SK-N-MC (cell line): ENCODE measurements at regions not wholly inside any gene's neighbourhood (a gene's known extent, or its start where the extent isn't known, plus 50 kb on each side); places are given as distances from the start of the nearest gene placed in this dataset.

Experiments
- DNase-seq: peaks from one replicate; pipeline ENCODE4 v3.0.0-alpha.2; 2011; ENCODE audit warnings: low read depth, low spot score
- H3K27ac ChIP-seq: fragments of 200-600 bp; sonication (generic); 2 replicates; pipeline ENCODE4 v1.5.1; 2016; ENCODE audit warnings: mixed run types
- H3K36me3 ChIP-seq: fragments of 200-600 bp; sonication (generic); 2 replicates; pipeline ENCODE4 v1.6.1; 2017; ENCODE audit warnings: antibody characterized with exemption, low read length, mixed read lengths; ENCODE audit not compliant: insufficient read depth
- H3K4me3 ChIP-seq: fragments of 200-600 bp; sonication (generic); 2 replicates; pipeline ENCODE4 v1.5.1; 2016
- H3K9ac ChIP-seq: fragments of 200-600 bp; sonication (generic); 2 replicates; pipeline ENCODE4 v1.8.0; 2017; ENCODE audit warnings: mixed run types, mixed read lengths; ENCODE audit not compliant: insufficient read length
- H3K9me3 ChIP-seq: fragments of 200-600 bp; sonication (generic); 2 replicates; pipeline ENCODE4 v1.6.1; 2017; ENCODE audit warnings: low read depth, mild to moderate bottlenecking, antibody characterized with exemption, low read length, moderate library complexity, mixed read lengths
- EZH2 ChIP-seq: fragments of 200-600 bp; sonication (generic); IDR thresholded peaks from one replicate; pipeline ENCODE4 v1.6.1; 2017; ENCODE audit warnings: antibody characterized with exemption
- FOXP2 ChIP-seq: optimal IDR thresholded peaks from 2 replicates; pipeline ENCODE3; 2011; ENCODE audit warnings: mild to moderate bottlenecking, moderate library complexity; ENCODE audit not compliant: insufficient read depth; ENCODE audit errors: extremely low read length, control extremely low read depth
- POLR2AphosphoS5 ChIP-seq: IDR thresholded peaks from 2 replicates; pipeline ENCODE4 v1.6.1; 2012; ENCODE audit warnings: mild to moderate bottlenecking, low read depth, low read length, borderline replicate concordance

GRCh38 chr18:66778048-66778447 lies 174.2 kb upstream of the CDH19 start:
- Histone ChIP-seq H3K27ac (no peak overlapping the region), H3K9ac (no peak overlapping the region), H3K9me3 (no peaks in the 10 kb centered on the region), H3K4me3 (no peak overlapping the region), H3K36me3 (no peaks in the 10 kb centered on the region)
- TF ChIP-seq FOXP2 (no peak), EZH2 (no peak), POLR2AphosphoS5 (no peak)
- no peak for DNase-seq

GRCh38 chr18:66769375-66769774 lies 165.5 kb upstream of the CDH19 start:
- DNase-seq: no peak
- TF ChIP-seq FOXP2: no peak
- TF ChIP-seq POLR2AphosphoS5: no peak
- no peak for TF ChIP-seq EZH2
- no peak overlapping the region for H3K4me3 ChIP-seq
- no peak overlapping the region for H3K9ac ChIP-seq
- H3K9me3 ChIP-seq: no peaks in the 10 kb centered on the region
- no peak overlapping the region for H3K27ac ChIP-seq
- H3K36me3 ChIP-seq: no peaks in the 10 kb centered on the region

DNA sequence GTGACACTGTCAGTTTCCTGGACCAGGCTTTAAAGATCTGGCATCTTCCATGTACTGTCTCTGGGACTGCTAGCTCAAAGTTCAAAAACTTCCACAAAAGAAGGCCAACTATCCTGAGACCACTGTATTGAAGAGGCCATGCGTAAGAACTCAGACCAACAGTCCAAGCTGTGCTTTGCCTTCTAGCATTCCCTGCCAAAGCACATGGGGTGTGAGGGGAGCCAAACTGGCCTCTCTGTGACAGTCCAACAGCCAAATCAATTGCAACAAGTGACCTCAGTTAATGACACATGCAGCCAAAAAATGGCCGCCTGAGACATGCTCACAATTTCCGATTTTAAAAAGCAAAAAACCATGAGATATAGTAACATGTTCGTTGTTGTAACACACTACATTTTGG lies 160.3 kb upstream of the CDH19 start:
- Histone ChIP-seq H3K4me3 (no peak overlapping the region), H3K27ac (no peak overlapping the region), H3K9me3 (no peaks in the 10 kb centered on the region), H3K36me3 (no peaks in the 10 kb centered on the region), H3K9ac (no peak overlapping the region)
- TF ChIP-seq EZH2 (no peak), FOXP2 (no peak), POLR2AphosphoS5 (no peak)
- no peak for DNase-seq

DNA sequence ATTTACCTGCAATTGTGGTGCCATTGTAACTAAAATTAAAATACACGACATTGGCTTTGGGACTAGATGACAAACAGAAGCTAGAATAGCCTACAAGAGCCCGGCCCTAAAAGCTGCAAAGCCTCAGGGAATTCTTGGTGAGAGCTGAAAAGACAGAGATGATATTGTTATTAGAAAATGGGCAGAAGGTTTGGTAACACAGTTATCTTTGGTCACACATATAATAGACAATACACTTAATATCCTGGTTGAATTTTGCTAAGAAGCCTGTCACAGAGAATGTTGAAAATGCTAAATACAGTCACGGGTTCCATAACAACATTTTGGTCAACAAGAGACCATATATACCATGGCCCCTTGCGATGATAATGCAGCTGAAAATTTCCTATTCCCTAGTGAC lies 157.3 kb upstream of the CDH19 start:
- no peak for DNase-seq
- Histone ChIP-seq H3K9ac (no peak overlapping the region), H3K4me3 (no peak overlapping the region), H3K27ac (no peak overlapping the region), H3K36me3 (no peaks in the 10 kb centered on the region), H3K9me3 (no peaks in the 10 kb centered on the region)
- TF ChIP-seq EZH2 (no peak), FOXP2 (no peak), POLR2AphosphoS5 (no peak)

DNA sequence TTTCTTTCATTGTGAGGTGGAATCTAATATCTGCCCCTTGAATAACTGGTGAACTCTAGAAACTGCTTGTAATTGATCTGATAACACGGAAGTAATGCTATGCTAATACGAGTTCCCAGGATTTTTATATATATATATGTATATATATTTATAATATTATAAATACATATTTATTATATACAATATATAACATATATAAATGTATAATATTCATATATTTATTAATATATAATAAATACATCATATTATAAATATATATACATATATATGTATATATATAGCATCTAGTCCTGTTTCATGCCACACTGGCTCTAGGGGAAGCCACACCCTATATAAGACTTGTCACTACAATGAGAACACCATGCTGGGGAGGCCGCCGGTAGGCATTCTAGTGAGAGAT lies 156.7 kb upstream of the CDH19 start:
- Histone ChIP-seq H3K27ac (no peak overlapping the region), H3K9ac (no peak overlapping the region), H3K36me3 (no peaks in the 10 kb centered on the region), H3K9me3 (no peaks in the 10 kb centered on the region), H3K4me3 (no peak overlapping the region)
- TF ChIP-seq FOXP2 (no peak), EZH2 (no peak), POLR2AphosphoS5 (no peak)
- no peak for DNase-seq

DNA sequence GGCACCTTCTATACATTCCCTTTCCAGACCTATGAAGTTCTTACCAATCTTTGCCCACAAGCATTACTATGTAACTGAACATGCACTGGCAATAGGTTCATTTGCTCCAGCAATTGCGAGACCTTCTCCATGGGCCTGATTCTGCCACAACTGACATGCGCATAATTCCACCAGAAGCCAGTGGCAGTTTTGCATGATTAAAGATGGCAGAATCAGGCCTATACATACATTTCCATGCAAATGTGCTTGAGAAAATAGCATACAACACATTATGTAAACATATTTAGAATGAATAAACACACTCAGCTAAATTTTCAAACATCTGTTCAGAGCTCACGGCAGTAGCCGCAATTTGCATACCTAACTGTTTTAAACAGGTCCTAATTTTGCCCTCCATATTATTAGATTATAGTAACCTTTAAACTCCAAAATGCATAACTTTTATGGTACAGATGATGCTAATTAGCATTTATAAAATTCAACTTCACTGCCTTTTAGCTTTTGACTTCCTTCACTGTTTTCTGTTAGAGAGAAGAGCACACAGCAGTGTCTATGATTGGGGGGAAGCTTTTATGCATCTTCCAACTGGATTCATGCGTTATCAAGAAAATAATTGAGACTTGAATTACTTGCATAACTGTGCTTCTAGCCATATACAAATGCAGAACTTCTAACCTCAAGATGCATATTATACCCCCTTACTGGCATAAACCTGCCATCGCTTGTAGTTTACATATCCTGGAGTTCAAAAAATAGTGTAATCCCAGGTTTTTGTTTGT lies 155.3 kb upstream of the CDH19 start:
- H3K4me3 ChIP-seq: no peak overlapping the region
- H3K9ac ChIP-seq: no peak overlapping the region
- DNase-seq: no peak
- TF ChIP-seq POLR2AphosphoS5: no peak
- TF ChIP-seq EZH2: no peak
- no peaks in the 10 kb centered on the region for H3K36me3 ChIP-seq
- no peaks in the 10 kb centered on the region for H3K9me3 ChIP-seq
- H3K27ac ChIP-seq: no peak overlapping the region

DNA sequence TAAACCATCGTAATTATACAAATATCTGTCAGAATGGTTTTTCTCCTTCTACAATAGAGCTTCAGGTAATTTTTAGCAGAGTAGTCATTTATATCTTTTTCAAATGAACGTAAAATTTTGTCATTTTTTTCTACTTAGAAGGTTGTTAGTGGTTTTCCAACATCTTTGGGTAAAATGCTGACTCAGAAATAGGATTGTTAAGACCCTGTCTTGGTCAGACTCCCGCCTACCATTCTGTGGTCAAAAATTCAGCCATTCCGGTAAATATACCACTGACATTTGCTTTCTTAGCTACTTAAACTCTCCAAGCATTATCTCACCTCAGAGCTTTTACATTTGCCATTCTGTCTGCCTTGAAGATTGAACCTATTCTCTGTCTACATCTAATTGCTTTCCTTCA lies 154.1 kb upstream of the CDH19 start:
- TF ChIP-seq EZH2: no peak
- TF ChIP-seq POLR2AphosphoS5: no peak
- TF ChIP-seq FOXP2: no peak
- no peaks in the 10 kb centered on the region for H3K36me3 ChIP-seq
- H3K27ac ChIP-seq: no peak overlapping the region
- no peak overlapping the region for H3K9ac ChIP-seq
- no peak for DNase-seq
- H3K4me3 ChIP-seq: no peak overlapping the region
- H3K9me3 ChIP-seq: no peaks in the 10 kb centered on the region

- no peaks in the 10 kb centered on the region for H3K36me3 ChIP-seq
- TF ChIP-seq FOXP2: no peak
- TF ChIP-seq POLR2AphosphoS5: no peak
- TF ChIP-seq EZH2: no peak
- no peaks in the 10 kb centered on the region for H3K9me3 ChIP-seq
- H3K4me3 ChIP-seq: no peak overlapping the region
- no peak overlapping the region for H3K9ac ChIP-seq
- no peak for DNase-seq
- H3K27ac ChIP-seq: no peak overlapping the region
These were observed 150.4 kb upstream of the CDH19 start for GRCh38 chr18:66754335-66754734.

DNA sequence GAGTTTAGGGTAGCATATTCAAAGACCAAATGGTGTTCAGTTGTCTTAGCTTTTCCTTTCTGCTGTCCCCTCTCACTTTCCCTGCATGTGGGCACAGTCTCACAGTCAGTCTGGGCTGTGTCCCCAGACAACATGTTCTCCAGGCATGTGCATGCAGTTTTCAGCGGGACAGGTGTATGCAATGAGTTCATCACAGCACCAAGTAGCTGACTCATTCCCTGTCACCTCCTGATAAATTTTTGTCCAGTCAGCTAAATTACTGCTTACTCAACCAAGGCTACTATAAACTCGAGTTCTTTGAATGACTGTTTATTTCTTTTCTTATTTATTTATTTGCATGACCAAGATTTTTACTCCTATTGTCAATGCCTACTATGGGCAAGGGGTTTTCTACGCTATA lies 148.8 kb upstream of the CDH19 start:
- no peaks in the 10 kb centered on the region for H3K36me3 ChIP-seq
- no peak overlapping the region for H3K27ac ChIP-seq
- DNase-seq: no peak
- no peak for TF ChIP-seq EZH2
- no peak for TF ChIP-seq POLR2AphosphoS5
- TF ChIP-seq FOXP2: no peak
- H3K4me3 ChIP-seq: no peak overlapping the region
- no peaks in the 10 kb centered on the region for H3K9me3 ChIP-seq
- no peak overlapping the region for H3K9ac ChIP-seq

DNA sequence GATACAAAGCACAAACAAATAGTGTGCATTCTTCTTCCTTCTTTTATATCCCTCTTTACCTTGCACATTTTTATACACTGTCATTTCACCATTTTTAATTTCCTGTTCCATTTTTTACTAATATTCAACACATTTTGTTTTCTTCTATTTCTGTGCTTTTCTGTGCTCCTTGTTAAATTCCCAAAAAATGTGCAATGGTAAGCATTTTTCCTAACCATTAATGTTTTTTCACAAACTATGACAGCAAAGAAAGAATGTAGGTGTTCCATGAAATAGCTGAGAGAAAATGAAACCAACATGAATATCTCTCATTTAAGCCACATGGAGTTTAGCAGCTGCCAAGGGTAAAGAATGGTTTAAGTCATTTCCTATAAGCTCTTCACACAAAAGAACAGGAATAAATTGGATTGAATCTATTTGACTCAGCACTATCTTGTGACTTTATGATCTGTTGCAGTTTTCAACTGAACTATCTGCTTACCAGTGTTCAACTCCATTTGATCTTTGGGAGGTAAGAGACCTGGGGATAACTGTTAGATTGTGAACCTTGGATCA lies 145.7 kb upstream of the CDH19 start:
- H3K27ac ChIP-seq: peak overlapping the region; percentile 86
- H3K9ac ChIP-seq: peak overlapping the region; percentile 41
- TF ChIP-seq EZH2 (no peak), FOXP2 (no peak), POLR2AphosphoS5 (peak; percentile 30; the same call in 1 of the 2 replicates)
- no peak for DNase-seq
- no peaks in the 10 kb centered on the region for H3K36me3 ChIP-seq
- peak overlapping the region; percentile 58 for H3K4me3 ChIP-seq
- H3K9me3 ChIP-seq: no peaks in the 10 kb centered on the region
